GM21447 (cell line): ENCODE measurements at regions not wholly inside any gene's neighbourhood (a gene's known extent, or its start where the extent isn't known, plus 50 kb on each side); places are given as distances from the start of the nearest gene placed in this dataset.

ENCODE experiments used
- ATAC-seq: cut with Tn5 transposase; IDR thresholded peaks from one replicate; pipeline ENCODE4 v1.9.1; 2021; ENCODE audit not compliant: unreplicated experiment

- ATAC-seq: no peak
Observed at GRCh38 chr15:31274496-31275330, 51.9 kb upstream of the KLF13 start.

GRCh38 chr15:31275331-31276262 lies 51.0 kb upstream of the KLF13 start:
- ATAC-seq: no peak

GRCh38 chr15:31276596-31277298 lies 49.9 kb upstream of the KLF13 start:
- ATAC-seq: no peak
